ENCODE measurements at regions not wholly inside any gene's neighbourhood (a gene's known extent, or its start where the extent isn't known, plus 50 kb on each side); places are given as distances from the start of the nearest gene placed in this dataset.

DNA sequence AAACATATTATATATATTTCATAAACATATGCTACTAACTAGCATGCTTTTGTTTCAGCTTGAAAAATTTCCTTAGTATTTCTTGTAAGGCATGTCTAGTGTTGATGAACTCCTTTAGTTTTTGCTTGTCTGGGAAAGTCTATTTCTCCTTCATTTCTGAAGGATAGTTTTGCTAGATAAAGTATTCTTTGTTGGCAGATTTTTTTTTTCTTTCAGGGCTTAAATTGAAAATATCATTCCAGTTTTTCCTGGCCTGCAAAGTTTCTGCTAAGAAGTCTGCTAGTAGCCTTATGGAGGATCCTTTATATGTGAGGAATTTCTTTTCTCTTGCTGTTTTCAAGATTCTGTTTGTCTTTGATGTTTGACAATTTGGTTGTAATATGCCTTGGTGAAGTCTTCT is 183.5 kb downstream of the SLC4A3 start:
- Mint-ChIP-seq H3K4me1 (no peaks in the 10 kb centered on the region), H3K27me3 (ENCODE audit: low read depth) (no peaks in the 10 kb centered on the region; the same call in 1 of the 2 replicates), H3K27ac (no peak overlapping the region), H3K9me3 (peaks cover 45% of the 10 kb centered on the region), H3K4me3 (no peak overlapping the region), H3K36me3 (peaks cover 7% of the 10 kb centered on the region)
- no peak for DNase-seq (ENCODE audit: low spot score)
- TF ChIP-seq FOXP1 (CRISPR knock-in tag; IDR thresholded peaks at IDR 0.05; ENCODE audit: borderline replicate concordance) (no peak), EMX1 (CRISPR knock-in tag; IDR thresholded peaks at IDR 0.05) (no peak), SOX15 (CRISPR knock-in tag; IDR thresholded peaks at IDR 0.05) (no peak), ZNF317 (CRISPR knock-in tag; IDR thresholded peaks at IDR 0.05; ENCODE audit: borderline replicate concordance, low read depth) (no peak), JUN (CRISPR knock-in tag; IDR thresholded peaks at IDR 0.05) (no peak), FOXJ3 (CRISPR knock-in tag; IDR thresholded peaks at IDR 0.05; ENCODE audit: borderline replicate concordance) (no peak), SP1 (CRISPR knock-in tag; conservative IDR thresholded peaks at IDR 0.05) (no peak), ETV6 (CRISPR knock-in tag; IDR thresholded peaks at IDR 0.05) (no peak), JAZF1 (CRISPR knock-in tag; IDR thresholded peaks at IDR 0.05) (no peak), FOXK1 (CRISPR knock-in tag; IDR thresholded peaks at IDR 0.05) (no peak), CREB1 (CRISPR knock-in tag; IDR thresholded peaks at IDR 0.05) (no peak)
- TF ChIP-seq, protein P1, sequence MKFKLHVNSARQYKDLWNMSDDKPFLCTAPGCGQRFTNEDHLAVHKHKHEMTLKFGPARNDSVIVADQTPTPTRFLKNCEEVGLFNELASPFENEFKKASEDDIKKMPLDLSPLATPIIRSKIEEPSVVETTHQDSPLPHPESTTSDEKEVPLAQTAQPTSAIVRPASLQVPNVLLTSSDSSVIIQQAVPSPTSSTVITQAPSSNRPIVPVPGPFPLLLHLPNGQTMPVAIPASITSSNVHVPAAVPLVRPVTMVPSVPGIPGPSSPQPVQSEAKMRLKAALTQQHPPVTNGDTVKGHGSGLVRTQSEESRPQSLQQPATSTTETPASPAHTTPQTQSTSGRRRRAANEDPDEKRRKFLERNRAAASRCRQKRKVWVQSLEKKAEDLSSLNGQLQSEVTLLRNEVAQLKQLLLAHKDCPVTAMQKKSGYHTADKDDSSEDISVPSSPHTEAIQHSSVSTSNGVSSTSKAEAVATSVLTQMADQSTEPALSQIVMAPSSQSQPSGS (CRISPR knock-in tag; IDR thresholded peaks at IDR 0.05; ENCODE audit: borderline replicate concordance, low read depth), result no peak
- TF ChIP-seq, protein P2, sequence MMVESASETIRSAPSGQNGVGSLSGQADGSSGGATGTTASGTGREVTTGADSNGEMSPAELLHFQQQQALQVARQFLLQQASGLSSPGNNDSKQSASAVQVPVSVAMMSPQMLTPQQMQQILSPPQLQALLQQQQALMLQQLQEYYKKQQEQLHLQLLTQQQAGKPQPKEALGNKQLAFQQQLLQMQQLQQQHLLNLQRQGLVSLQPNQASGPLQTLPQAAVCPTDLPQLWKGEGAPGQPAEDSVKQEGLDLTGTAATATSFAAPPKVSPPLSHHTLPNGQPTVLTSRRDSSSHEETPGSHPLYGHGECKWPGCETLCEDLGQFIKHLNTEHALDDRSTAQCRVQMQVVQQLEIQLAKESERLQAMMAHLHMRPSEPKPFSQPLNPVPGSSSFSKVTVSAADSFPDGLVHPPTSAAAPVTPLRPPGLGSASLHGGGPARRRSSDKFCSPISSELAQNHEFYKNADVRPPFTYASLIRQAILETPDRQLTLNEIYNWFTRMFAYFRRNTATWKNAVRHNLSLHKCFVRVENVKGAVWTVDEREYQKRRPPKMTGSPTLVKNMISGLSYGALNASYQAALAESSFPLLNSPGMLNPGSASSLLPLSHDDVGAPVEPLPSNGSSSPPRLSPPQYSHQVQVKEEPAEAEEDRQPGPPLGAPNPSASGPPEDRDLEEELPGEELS (CRISPR knock-in tag; IDR thresholded peaks at IDR 0.05), result no peak
- TF ChIP-seq, protein P3, sequence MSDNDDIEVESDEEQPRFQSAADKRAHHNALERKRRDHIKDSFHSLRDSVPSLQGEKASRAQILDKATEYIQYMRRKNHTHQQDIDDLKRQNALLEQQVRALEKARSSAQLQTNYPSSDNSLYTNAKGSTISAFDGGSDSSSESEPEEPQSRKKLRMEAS (CRISPR knock-in tag; IDR thresholded peaks at IDR 0.05), result no peak
- TF ChIP-seq, protein P4, sequence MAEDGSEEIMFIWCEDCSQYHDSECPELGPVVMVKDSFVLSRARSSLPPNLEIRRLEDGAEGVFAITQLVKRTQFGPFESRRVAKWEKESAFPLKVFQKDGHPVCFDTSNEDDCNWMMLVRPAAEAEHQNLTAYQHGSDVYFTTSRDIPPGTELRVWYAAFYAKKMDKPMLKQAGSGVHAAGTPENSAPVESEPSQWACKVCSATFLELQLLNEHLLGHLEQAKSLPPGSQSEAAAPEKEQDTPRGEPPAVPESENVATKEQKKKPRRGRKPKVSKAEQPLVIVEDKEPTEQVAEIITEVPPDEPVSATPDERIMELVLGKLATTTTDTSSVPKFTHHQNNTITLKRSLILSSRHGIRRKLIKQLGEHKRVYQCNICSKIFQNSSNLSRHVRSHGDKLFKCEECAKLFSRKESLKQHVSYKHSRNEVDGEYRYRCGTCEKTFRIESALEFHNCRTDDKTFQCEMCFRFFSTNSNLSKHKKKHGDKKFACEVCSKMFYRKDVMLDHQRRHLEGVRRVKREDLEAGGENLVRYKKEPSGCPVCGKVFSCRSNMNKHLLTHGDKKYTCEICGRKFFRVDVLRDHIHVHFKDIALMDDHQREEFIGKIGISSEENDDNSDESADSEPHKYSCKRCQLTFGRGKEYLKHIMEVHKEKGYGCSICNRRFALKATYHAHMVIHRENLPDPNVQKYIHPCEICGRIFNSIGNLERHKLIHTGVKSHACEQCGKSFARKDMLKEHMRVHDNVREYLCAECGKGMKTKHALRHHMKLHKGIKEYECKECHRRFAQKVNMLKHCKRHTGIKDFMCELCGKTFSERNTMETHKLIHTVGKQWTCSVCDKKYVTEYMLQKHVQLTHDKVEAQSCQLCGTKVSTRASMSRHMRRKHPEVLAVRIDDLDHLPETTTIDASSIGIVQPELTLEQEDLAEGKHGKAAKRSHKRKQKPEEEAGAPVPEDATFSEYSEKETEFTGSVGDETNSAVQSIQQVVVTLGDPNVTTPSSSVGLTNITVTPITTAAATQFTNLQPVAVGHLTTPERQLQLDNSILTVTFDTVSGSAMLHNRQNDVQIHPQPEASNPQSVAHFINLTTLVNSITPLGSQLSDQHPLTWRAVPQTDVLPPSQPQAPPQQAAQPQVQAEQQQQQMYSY (CRISPR knock-in tag; IDR thresholded peaks at IDR 0.05), result no peak
- TF ChIP-seq, protein P5, sequence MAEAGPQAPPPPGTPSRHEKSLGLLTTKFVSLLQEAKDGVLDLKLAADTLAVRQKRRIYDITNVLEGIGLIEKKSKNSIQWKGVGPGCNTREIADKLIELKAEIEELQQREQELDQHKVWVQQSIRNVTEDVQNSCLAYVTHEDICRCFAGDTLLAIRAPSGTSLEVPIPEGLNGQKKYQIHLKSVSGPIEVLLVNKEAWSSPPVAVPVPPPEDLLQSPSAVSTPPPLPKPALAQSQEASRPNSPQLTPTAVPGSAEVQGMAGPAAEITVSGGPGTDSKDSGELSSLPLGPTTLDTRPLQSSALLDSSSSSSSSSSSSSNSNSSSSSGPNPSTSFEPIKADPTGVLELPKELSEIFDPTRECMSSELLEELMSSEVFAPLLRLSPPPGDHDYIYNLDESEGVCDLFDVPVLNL (CRISPR knock-in tag; IDR thresholded peaks at IDR 0.05; ENCODE audit: borderline replicate concordance, low read depth), result no peak
- TF ChIP-seq, protein P6, sequence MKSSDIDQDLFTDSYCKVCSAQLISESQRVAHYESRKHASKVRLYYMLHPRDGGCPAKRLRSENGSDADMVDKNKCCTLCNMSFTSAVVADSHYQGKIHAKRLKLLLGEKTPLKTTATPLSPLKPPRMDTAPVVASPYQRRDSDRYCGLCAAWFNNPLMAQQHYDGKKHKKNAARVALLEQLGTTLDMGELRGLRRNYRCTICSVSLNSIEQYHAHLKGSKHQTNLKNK (CRISPR knock-in tag; IDR thresholded peaks at IDR 0.05), result no peak
- no peak for ATAC-seq
- ChIA-PET POLR2A (no interaction called here), CTCF (interaction anchor here (1.0 kb wide), 1 partner anchor 16 kb away, joined by 3 read pairs; no protein-coding TSS in a partner anchor)

DNA sequence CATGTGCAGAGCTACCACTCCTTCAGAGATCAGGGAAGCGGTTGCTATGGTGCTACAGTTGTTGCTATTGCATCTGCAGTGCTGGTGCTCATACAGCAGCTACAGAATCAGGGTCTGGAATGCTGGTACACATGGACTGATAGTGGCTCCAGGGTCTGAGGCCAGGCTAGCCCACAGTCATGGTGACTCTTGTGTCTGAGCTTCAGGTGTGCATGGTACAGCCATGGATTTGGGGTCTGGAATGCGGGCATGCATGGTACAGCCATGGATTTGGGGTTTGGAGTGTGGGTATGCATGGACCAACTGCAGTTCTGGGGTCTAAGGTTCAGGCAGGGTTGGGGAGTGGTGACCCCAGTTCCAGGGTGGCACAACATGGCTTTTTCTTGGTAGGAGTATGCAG is 185.2 kb downstream of the SLC4A3 start:
- Mint-ChIP-seq H3K27me3 (ENCODE audit: low read depth) (peaks cover 5% of the 10 kb centered on the region), H3K36me3 (peaks cover 13% of the 10 kb centered on the region), H3K9me3 (peaks cover 36% of the 10 kb centered on the region), H3K27ac (no peak overlapping the region), H3K4me1 (no peaks in the 10 kb centered on the region), H3K4me3 (no peak overlapping the region)
- ATAC-seq (no peak), DNase-seq (ENCODE audit: low spot score) (no peak)
- ChIA-PET CTCF (no interaction called here), POLR2A (no interaction called here)
- TF ChIP-seq, protein P7, sequence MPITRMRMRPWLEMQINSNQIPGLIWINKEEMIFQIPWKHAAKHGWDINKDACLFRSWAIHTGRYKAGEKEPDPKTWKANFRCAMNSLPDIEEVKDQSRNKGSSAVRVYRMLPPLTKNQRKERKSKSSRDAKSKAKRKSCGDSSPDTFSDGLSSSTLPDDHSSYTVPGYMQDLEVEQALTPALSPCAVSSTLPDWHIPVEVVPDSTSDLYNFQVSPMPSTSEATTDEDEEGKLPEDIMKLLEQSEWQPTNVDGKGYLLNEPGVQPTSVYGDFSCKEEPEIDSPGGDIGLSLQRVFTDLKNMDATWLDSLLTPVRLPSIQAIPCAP (CRISPR knock-in tag; IDR thresholded peaks at IDR 0.05), result no peak
- TF ChIP-seq, protein P8, sequence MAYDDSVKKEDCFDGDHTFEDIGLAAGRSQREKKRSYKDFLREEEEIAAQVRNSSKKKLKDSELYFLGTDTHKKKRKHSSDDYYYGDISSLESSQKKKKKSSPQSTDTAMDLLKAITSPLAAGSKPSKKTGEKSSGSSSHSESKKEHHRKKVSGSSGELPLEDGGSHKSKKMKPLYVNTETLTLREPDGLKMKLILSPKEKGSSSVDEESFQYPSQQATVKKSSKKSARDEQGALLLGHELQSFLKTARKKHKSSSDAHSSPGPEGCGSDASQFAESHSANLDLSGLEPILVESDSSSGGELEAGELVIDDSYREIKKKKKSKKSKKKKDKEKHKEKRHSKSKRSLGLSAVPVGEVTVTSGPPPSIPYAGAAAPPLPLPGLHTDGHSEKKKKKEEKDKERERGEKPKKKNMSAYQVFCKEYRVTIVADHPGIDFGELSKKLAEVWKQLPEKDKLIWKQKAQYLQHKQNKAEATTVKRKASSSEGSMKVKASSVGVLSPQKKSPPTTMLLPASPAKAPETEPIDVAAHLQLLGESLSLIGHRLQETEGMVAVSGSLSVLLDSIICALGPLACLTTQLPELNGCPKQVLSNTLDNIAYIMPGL (CRISPR knock-in tag; IDR thresholded peaks at IDR 0.05), result no peak
- TF ChIP-seq SMAD3 (CRISPR knock-in tag; IDR thresholded peaks at IDR 0.05; ENCODE audit: borderline replicate concordance) (no peak), ZNF396 (CRISPR knock-in tag; IDR thresholded peaks at IDR 0.05; ENCODE audit: borderline replicate concordance) (no peak), NFE2L1 (CRISPR knock-in tag; IDR thresholded peaks at IDR 0.05) (no peak)
- TF ChIP-seq, protein P1 (CRISPR knock-in tag; IDR thresholded peaks at IDR 0.05; ENCODE audit: borderline replicate concordance, low read depth), result no peak

Data from WTC11 (cell line).